ENCODE measurements at regions not wholly inside any gene's neighbourhood (a gene's known extent, or its start where the extent isn't known, plus 50 kb on each side); places are given as distances from the start of the nearest gene placed in this dataset.

DNA sequence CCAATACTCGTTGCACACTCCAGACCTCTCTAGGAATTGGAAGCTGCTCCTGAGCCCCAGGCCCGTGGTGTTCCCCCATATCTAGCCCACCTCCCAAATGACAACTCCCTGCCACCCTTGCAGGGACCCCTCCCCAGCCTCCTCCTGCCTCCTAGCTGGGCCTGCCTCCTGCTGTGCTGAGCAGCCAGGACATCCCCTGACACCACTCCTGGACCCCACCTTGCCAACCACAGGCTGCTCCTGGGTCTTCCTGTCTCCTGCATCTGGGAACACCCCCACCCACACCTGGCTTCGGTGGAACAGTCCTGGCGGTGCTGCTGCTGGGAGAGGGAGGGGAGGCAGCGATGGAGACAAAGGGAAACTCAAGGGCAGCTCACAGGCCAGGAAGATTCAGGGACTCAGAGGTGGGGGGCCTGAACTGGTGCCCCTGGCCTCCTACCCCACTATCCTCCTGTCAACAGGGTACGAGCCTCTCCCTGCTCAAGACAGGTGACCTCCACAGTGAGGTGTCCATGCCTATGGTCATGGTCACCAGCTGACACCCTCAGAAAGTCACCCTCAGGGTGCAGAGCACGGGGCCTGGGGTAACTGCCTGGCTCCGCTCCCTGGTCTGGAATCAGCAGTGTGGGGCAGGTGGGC lies 81.2 kb downstream of the RIPK4 start:
- no peaks in the 10 kb centered on the region for H3K27me3 ChIP-seq (ENCODE audit: control insufficient read depth, insufficient read depth, low read length, poor library complexity, severe bottlenecking)
- H3K27ac ChIP-seq (ENCODE audit: low read depth, low read length), result no peak overlapping the region
- no peak overlapping the region for H3K9ac ChIP-seq (ENCODE audit: extremely low read depth, low read length, poor library complexity, severe bottlenecking)
- WGBS, 2 experiments (ENCODE audit: insufficient coverage in 1 of 2, insufficient read length in 1 of 2), result 92 to 93% methylated on average over 4 to 8 of the region's 8 CpGs
- no peaks in the 10 kb centered on the region for H3K27me3 Mint-ChIP-seq (ENCODE audit: insufficient read depth)
- H3K4me1 Mint-ChIP-seq, result peaks cover 7% of the 10 kb centered on the region
- TF ChIP-seq, protein P1, sequence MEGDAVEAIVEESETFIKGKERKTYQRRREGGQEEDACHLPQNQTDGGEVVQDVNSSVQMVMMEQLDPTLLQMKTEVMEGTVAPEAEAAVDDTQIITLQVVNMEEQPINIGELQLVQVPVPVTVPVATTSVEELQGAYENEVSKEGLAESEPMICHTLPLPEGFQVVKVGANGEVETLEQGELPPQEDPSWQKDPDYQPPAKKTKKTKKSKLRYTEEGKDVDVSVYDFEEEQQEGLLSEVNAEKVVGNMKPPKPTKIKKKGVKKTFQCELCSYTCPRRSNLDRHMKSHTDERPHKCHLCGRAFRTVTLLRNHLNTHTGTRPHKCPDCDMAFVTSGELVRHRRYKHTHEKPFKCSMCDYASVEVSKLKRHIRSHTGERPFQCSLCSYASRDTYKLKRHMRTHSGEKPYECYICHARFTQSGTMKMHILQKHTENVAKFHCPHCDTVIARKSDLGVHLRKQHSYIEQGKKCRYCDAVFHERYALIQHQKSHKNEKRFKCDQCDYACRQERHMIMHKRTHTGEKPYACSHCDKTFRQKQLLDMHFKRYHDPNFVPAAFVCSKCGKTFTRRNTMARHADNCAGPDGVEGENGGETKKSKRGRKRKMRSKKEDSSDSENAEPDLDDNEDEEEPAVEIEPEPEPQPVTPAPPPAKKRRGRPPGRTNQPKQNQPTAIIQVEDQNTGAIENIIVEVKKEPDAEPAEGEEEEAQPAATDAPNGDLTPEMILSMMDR (conservative IDR thresholded peaks at IDR 0.05), result no peak
- no peaks in the 10 kb centered on the region for H3K4me1 ChIP-seq (ENCODE audit: control insufficient read depth, insufficient read depth, low read length)
- no peak overlapping the region for H3K4me3 ChIP-seq (ENCODE audit: low read length)
- H3K27ac Mint-ChIP-seq, result no peak overlapping the region
- H3K36me3 Mint-ChIP-seq (ENCODE audit: low read depth), result no peaks in the 10 kb centered on the region
- no peak overlapping the region for H3K4me3 Mint-ChIP-seq
- peak; percentile 40 for DNase-seq
- no peaks in the 10 kb centered on the region for H3K9me3 Mint-ChIP-seq
- no peaks in the 10 kb centered on the region for H3K9me3 ChIP-seq (ENCODE audit: control insufficient read depth, low read length)
- no peaks in the 10 kb centered on the region for H3K36me3 ChIP-seq (ENCODE audit: control insufficient read depth, insufficient read depth, low read length)

DNA sequence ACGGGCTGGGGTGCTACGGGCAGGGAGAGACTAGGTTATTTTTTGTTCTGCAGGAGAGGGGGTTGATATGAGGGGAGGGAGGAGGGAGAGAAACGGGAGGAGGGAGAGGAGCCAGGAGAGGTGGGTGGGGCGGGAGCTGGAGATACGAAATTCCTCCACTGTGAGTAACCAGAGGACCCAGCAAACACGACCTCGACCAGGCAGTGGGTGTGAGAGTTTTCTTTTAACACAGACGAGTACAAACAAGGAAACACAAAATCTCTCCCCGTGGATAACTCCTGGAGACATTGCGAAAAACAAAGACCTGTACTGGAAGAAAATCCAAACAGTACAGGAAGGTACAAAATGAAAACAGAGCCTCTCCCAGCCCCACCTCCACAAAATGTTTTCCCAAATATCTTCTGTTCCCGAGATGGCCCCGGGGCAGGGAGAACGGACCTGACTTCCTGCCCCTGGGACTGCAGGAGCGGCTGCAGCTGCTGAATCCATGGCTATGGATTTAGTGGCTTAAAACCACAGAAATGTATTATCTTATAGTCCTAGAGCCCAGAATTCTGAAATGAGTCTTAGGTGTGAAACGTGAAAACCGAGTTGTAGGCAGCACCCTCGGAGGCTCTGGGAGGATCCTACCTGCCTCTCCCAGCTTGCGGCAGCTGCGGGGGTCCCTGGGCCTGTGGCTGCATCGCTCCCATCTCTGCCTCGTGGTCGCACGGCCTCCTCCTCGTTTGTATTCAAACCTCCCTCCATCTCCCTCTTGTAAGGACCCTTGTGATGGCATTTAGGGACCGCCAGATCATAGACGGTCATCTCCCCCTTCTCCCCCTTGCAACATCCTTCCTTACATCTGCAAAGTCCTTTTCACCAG lies 82.2 kb downstream of the RIPK4 start:
- 79 to 82% methylated on average over 22 to 26 of the region's 26 CpGs for WGBS, 2 experiments (ENCODE audit: insufficient coverage in 1 of 2, insufficient read length in 1 of 2)
- Histone ChIP-seq H3K9me3 (ENCODE audit: control insufficient read depth, low read length) (no peaks in the 10 kb centered on the region), H3K27ac (ENCODE audit: low read depth, low read length) (no peak overlapping the region), H3K4me3 (ENCODE audit: low read length) (no peak overlapping the region), H3K36me3 (ENCODE audit: control insufficient read depth, insufficient read depth, low read length) (no peaks in the 10 kb centered on the region), H3K4me1 (ENCODE audit: control insufficient read depth, insufficient read depth, low read length) (no peaks in the 10 kb centered on the region), H3K27me3 (ENCODE audit: control insufficient read depth, insufficient read depth, low read length, poor library complexity, severe bottlenecking) (no peaks in the 10 kb centered on the region), H3K9ac (ENCODE audit: extremely low read depth, low read length, poor library complexity, severe bottlenecking) (no peak overlapping the region)
- H3K9me3 Mint-ChIP-seq, result no peaks in the 10 kb centered on the region
- peak; percentile 64 for DNase-seq
- TF ChIP-seq, protein P1 (conservative IDR thresholded peaks at IDR 0.05), result no peak
- H3K27ac Mint-ChIP-seq, result peak overlapping the region; percentile 61
- H3K27me3 Mint-ChIP-seq (ENCODE audit: insufficient read depth), result no peaks in the 10 kb centered on the region
- H3K36me3 Mint-ChIP-seq (ENCODE audit: low read depth), result no peaks in the 10 kb centered on the region
- H3K4me3 Mint-ChIP-seq, result no peak overlapping the region
- peaks cover 13% of the 10 kb centered on the region for H3K4me1 Mint-ChIP-seq

DNA sequence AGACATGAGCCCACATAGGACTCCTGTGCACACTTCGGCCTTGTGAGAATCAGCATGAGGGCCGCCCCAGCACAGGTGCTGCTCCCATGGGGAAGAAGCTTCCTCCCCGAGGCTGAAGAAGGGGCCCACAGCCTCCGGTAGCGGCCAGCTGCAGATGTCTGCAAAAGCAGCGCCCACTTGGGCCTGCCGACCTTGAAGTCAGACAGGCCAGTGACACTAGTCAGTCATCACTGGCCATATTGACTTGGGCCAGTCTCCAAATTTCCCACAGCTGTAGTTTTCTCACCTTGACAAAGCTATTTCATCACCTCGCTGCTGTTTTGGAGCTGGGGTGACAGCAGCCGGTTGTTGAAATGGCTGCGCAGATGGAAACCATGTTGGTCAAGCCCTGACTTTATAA lies 83.0 kb downstream of the RIPK4 start:
- Mint-ChIP-seq H3K4me3 (no peak overlapping the region), H3K36me3 (ENCODE audit: low read depth) (no peaks in the 10 kb centered on the region), H3K4me1 (peaks cover 19% of the 10 kb centered on the region), H3K9me3 (no peaks in the 10 kb centered on the region), H3K27ac (no peak overlapping the region), H3K27me3 (ENCODE audit: insufficient read depth) (no peaks in the 10 kb centered on the region)
- Histone ChIP-seq H3K27me3 (ENCODE audit: control insufficient read depth, insufficient read depth, low read length, poor library complexity, severe bottlenecking) (no peaks in the 10 kb centered on the region), H3K9ac (ENCODE audit: extremely low read depth, low read length, poor library complexity, severe bottlenecking) (no peak overlapping the region), H3K4me3 (ENCODE audit: low read length) (no peak overlapping the region), H3K4me1 (ENCODE audit: control insufficient read depth, insufficient read depth, low read length) (no peaks in the 10 kb centered on the region), H3K9me3 (ENCODE audit: control insufficient read depth, low read length) (no peaks in the 10 kb centered on the region), H3K36me3 (ENCODE audit: control insufficient read depth, insufficient read depth, low read length) (no peaks in the 10 kb centered on the region), H3K27ac (ENCODE audit: low read depth, low read length) (no peak overlapping the region)
- peak; percentile 42 for DNase-seq
- WGBS, 2 experiments (ENCODE audit: insufficient coverage in 1 of 2, insufficient read length in 1 of 2), result 86 to 93% methylated on average over 8 to 10 of the region's 10 CpGs
- TF ChIP-seq, protein P1 (conservative IDR thresholded peaks at IDR 0.05), result no peak
